ACHN (cell line): ENCODE measurements at regions not wholly inside any gene's neighbourhood (a gene's known extent, or its start where the extent isn't known, plus 50 kb on each side); places are given as distances from the start of the nearest gene placed in this dataset.
A peak's percentile ranks its signal among the peaks of the same experiment; 100 is the strongest.

Source experiments
- DNase-seq: peaks from one replicate; pipeline ENCODE4 v3.0.0-alpha.2; 2015
- in situ Hi-C: cut with HindIII; loops from 2 replicates; pipeline ENCODE4 v1.10.0; 2017; ENCODE audit warnings: low sequenced_read_pairs, low pct_ligation_motif_present, low pct_unique_long_range_greater_than_20kb

DNA sequence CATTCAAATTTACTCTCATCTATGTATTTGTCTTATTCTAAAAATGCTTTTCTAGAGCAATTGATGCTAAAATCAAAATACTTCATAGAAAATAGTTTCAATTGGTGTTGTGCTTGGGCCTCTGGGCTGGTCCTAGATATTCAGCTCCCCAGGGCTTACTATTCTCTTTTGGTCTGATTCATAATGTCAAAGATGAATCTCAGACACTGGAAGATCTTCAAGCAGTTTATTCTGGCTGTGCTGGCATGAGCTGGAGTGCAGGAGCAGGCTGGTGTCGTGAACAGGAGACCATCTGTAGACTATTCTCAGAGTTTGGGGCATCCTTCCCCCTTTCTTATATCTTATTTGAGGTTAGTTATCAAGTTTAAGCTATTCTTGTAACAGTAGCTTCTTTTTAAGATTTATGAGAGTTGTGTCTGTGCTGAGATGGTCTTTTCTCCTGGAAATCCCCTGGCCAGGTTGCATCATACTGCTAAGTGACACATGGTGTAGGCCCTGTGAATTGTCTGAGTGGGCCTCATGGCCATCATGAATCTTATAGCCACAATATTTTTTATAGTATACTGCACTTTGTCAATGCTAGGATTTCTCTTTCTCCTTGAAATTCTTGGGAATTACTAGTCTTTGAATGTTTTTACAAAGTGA lies 1624.0 kb upstream of the IGFBP7 start:
- in situ Hi-C loops: no loop called here
- no peak for DNase-seq

DNA sequence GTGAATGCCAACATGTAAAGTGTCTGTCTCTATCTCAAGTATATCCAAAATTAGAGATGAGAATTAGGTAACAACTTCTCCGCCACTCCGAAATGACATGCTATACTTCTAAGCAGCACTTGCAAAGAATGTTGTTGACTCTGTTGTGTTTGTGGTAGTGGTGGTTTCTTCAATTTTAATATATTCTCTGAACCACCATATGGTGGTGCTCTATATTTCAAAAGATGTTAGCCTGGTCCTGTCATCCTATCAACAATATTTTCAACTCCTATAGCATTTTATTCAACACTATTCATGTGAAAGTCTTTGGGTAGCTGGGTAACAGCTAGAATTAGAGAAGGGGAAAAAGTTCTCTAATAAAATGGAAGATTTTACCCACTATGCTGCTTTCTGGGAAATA lies 1622.8 kb upstream of the IGFBP7 start:
- in situ Hi-C loops: no loop called here

DNA sequence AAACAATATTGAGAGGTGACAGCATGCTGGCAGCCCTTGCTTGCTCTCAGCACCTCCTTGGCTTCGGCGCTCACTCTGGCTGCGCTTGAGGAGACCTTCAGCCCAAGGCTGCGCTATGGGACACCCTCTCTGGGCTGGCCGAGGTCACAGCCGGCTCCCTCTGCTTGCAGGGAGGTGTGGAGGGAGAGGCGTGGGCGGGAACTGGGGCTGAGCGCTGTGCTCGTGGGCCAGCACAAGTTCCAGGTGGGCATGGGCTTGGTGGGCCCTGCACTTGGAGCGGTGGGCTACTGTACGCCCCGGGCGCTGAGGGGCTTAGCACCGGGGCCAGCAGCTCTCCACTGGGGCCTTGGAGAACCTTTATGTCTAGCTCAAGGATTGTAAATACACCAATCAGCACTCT lies 1613.8 kb upstream of the IGFBP7 start:
- in situ Hi-C loops: no loop called here
- no peak for DNase-seq

More for the DNA sequence above, 1622.8 kb upstream of the IGFBP7 start:
- DNase-seq: peak; percentile 20

DNA sequence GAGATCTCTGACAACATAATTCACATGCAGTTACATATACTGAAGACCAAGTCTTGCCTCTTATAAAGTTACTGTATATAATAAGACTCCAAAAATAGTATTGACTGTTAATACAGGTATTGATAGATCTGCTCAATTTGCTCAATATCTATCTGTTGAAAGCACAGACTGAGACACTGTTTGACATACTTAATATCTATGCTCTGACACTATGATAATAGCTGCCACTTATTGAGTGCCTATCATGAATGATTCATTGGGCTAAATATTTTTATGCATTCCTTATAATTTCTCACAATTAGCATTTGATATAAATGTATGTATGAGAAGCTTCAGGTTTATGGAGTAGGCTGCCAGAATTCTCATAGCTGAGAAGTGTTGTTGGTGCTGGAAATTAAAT lies 1600.9 kb upstream of the IGFBP7 start:
- in situ Hi-C loops: no loop called here
- no peak for DNase-seq

DNA sequence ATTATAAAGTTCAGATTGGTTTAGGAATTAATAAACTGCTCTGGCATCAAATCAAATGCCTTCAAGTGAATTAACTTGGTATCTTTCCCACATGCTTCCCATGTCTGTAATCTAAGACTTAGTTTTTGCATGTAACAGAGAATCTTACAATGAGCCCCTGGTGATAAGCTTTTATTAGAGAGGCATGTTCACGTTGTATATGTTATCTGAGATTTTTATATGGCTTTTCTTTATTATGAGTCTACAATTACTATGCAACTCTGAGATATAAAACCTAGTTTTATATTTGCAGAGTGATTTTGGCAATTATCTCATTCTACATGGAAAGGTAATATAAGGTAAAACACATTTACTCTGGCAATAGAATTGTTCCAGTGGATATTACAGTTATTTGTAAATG lies 1578.4 kb upstream of the IGFBP7 start:
- in situ Hi-C loops: no loop called here
- no peak for DNase-seq

DNA sequence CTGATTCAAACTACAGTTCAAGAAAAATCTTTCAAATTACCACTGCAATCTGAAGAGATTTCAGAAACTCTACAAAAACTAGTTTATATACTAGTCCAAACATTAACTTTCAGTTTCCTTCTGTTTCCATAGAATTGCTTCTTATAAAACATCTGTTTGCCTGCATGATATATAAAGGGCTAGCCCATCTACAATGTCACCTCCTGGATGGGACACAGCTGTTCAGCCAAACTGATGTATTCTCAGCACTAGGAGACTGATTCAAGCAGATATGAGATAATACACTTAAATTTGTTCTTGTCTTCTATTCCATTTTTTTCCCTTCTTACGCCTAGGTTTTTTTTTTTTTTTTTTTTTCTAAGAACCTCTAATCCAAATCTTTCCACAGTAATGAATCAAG lies 1569.7 kb upstream of the IGFBP7 start:
- in situ Hi-C loops: no loop called here

DNA sequence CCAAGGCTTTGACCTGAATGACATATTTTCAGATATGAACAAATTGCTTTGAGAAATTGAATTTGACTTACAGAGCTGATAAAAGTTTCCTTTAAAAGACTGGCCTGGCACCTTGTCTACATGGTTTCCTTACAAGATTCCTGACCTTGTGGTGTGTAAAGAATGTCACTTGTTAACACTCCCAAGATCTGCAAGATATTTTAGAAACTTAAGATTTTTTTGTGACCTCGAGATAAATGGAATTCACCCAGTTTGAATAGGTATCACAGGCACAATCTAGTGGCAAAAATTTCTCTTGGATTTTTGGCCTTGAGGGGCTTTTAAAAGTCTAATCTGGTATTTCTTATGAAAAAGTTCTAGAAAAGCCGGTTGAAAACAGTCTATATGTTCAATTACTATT lies 1568.9 kb upstream of the IGFBP7 start:
- in situ Hi-C loops: no loop called here
- no peak for DNase-seq

More for the DNA sequence above, 1569.7 kb upstream of the IGFBP7 start:
- DNase-seq: no peak

DNA sequence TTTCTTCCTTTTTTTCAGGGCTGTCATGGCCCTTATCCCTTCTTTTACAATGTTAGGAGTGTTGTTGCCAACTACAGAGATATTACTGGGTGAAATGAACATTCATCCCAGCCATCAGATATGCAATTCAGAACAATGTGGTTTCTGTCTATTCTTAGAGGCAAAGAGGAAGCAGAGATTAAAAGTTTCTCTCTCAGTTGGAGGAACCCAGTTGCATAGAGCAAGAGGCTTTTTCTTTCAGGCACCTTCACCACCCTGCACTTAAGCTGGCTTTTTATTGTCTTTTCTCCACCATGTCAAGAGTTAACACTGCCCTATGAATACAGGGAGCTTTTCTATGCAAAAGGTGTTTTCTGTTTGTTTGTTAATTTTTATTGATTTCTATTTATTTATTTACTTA lies 1559.6 kb upstream of the IGFBP7 start:
- in situ Hi-C loops: no loop called here
- no peak for DNase-seq

DNA sequence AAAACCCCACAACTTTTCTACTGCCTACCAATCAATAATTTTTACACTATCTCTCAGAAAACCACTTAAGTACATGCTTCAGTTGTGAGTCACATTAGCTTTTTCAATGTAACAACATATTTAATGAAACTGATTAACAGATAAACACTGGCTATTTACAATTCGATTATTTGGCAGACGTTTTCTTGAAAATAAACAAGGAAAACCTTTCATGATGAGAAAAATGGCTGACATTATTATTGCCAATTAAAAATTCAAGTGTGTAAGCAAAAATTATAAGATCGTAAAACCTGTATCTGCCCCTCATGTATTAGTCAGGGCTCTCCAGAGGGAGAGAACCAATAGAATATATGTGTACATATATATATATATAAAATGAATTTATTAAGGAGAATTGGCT lies 1555.5 kb upstream of the IGFBP7 start:
- in situ Hi-C loops: no loop called here
- DNase-seq: no peak

DNA sequence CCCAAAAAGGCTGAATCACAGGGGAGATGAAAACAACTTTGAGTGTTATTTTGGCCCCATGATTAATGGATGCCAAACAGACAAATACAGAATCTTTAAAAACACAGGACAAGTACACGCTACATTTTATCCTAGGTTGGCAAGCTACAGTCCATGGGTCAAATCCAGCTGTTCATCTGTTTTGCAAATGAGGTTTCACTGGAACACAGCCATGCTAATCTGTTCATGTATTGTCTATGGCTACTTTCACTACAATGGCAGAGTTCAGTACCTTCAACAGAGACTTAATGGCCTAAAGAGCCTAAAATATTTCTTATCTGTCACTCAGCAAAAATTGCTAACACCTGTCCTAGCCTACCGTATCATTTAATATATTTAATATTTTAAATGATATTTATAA lies 1548.5 kb upstream of the IGFBP7 start:
- in situ Hi-C loops: no loop called here
- no peak for DNase-seq

DNA sequence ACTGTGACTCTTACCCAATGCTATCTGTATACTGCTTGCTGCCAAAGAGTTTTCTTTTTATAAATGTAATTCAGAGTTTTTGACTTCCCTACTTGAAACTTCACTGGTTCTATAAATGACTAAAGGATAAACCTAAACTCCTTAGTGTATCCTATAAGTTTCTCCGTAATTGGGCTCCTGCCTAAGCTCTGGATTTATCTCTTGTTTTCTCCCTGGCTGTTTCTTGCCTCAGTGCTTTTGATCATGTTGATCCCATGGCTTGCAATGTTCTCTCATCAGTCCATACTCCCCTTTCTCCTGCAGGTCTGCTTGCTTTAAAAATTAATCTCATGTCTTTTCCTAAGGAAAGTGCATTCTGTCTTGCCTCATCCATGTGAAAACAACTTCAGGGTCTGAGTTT lies 1543.1 kb upstream of the IGFBP7 start:
- in situ Hi-C loops: no loop called here
- DNase-seq: no peak

DNA sequence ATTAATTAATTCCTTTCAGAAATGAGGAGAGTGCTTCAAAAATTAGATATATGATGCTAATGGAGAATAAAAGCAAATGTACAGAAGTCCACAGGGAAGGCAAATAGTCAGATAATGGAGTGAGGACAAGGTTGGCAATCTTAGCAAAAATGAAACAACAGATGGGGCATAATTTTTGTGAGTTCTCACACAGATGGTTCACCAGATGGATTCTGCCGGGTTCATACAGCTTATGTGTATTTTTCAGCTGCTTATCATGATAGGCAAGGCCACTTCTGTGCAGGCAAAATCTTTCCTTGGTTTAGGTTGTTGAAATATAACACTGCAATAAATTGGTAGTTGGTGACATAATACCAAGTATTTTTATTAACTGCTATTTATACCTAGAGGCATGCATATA lies 1539.0 kb upstream of the IGFBP7 start:
- in situ Hi-C loops: no loop called here
- no peak for DNase-seq

DNA sequence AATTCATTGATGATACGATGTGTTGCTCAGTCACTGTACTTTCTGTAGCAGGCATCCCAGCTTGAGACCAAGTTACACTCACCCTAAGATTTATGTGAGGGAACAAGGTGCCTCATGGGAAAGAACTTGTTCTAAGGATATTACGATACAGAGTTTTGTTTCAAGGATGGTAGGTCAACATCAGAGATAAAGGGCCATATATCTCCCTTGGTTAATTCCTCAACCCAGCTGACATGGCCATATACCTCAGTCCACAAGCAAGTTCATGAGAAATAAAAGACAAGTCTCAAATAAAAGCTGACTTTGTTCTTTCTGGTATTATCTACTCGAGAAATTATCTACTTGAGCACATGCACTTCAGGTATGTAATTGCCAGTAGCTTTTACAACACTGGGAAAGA lies 1535.9 kb upstream of the IGFBP7 start:
- in situ Hi-C loops: no loop called here
- no peak for DNase-seq

DNA sequence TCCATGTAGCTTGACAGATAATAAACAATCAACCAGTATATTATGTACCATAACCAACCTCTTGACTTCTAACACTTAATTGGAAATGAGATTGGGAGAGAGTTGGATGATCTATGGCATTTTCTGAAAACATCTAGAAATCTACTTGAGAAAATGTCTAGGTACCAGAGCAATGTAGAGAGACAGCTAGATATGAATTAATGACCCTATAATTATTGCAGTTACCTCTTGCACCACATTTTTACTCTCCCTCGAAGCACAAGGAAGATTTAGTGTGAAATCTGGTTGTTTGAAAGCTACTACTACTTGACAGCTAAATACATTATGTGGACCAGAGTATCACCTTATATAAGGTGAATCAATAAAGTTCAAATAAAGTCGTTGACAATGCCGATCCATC lies 1534.4 kb upstream of the IGFBP7 start:
- DNase-seq: no peak
- in situ Hi-C loops: no loop called here

DNA sequence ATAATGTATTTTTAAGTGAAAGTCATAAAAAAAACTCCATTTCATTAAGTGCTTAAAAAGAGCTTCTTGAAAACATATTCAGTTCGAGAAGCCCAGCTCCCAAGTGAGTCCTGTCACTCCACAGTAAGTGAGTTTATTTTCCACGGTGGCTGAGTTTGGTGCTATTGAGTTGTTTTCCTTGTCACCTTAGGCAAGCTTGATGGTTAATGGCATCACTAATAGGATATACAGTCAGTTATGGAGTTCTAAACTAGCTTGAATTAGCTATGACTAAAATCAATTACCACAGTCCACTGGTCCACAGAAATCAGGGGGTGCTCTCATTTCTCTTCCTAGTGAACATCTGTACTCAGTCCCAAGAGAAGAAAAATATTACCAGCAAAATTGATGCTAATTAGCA lies 1526.2 kb upstream of the IGFBP7 start:
- in situ Hi-C loops: no loop called here
- no peak for DNase-seq

DNA sequence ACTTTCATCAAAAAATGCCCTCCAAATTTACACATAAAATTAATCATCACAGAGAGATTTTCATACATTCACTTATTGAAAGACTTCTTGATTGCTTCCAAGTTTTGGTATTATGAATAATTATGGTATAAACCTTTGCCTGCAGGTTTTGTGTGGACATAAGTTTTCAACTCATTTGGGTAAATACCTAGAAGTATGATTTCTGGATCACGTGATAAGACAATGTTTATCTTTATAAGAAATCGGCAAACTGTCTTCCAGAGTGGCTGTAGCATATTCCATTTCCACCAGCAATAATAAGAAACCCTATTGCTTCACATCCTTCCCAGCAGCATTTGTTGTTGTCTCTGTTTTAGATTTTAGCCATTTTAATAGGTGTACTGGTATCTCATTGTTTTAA lies 1507.0 kb upstream of the IGFBP7 start:
- in situ Hi-C loops: no loop called here
- DNase-seq: no peak

DNA sequence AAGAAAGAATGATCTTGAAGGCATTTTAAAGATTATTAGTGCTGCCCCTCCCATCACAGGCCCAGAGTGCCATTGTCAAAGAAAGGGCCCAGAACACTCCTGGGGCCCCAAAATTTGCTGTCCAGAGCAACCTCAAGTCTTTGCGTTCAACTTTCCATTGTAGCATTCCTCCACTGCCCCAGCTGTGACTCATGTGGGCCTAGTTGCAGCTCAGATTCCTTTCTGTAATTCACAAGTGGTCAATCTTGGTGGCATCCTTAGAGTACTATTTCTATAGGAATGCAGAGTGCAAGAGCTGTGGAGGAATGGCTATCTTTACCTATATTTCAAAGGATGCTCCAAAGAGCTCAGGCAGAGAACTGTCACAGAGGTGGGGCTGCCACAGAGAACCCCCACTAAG lies 1500.8 kb upstream of the IGFBP7 start:
- no peak for DNase-seq
- in situ Hi-C loops: no loop called here

DNA sequence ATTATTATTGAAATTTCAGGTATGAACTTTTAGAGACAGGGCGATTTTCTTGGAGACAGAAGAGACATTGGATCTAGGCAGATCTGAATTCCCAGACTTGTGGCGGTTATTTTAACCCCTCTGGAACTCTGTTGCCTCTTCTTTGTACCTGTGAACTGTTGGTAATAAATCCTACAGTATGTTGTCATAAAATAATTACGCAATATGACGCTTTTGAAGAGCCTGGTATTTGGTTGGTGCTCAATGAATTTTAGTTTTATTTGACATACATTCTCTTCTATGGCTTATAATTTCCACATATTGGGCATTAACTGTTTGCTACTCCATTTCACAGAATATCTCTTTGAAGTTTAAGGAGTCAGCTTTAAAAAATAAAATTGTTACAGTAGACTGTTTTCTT lies 1496.1 kb upstream of the IGFBP7 start:
- in situ Hi-C loops: no loop called here

DNA sequence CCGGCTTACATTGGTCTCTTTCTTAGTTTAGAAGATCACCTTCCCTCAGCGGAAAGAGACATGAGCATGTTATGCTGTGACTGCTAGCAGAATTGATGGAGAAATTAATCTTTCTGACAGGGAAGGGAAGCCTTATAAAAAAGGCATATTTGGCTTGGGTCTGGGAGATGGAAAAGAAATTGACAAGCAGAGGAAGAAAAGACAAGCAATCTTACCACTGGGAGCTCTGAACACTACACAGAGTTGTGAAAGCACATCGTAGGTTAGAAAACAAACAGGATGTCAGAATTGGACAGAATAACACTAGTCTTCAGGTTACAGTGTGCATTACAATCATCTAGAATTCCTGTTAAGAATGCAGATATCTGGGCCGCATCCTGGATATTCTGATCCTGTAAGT lies 1493.8 kb upstream of the IGFBP7 start:
- in situ Hi-C loops: no loop called here
- no peak for DNase-seq

More for the DNA sequence above, 1496.1 kb upstream of the IGFBP7 start:
- no peak for DNase-seq

DNA sequence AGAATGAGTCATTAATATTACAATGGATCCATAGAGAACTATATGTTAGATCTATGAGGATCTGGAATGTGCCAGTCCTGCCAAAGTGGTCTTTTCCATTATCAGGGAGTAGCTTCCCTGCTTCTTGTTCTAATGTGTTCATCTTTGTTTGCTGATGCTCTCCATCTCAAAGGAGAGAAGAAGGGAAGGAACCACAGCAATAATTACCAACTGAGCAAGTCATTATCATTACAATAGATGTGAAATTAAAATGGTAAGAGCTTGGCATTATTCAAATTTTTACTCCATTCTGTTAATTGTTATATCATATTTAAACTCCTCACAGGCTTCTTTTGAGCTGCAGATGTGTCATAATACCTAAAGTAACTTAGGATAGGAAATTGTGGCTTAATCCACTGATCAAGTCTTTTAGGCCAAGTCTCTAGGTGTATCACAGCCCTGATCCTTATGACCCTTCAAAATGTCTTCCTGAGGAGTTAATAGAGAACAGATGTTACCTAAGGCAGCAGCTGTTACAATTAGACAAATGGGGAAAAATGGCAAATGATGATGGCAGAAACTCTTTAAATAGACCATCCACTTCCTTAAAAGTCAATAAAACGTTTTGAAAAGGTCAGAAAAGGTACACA lies 1492.7 kb upstream of the IGFBP7 start:
- DNase-seq: no peak
- in situ Hi-C loops: no loop called here

DNA sequence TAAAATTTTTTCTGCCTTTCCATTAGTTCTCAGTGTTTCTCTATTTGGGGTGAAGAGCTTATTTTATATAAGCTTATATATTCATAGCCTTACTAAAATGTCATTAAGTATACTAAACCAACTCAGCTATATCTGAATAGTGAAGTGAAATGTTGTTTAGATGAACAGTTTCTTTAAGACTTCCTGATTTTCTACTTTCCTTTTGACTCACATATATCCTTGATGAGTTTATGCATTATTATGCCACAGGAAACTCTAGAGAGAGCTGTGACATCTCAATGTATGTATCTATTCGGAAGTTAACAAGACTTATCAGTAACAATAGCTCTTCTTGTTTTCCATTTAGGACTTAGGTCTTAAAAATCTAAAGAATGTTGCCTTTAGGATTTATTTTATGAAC lies 1491.8 kb upstream of the IGFBP7 start:
- no peak for DNase-seq

More for the DNA sequence above, 1491.8 kb upstream of the IGFBP7 start:
- in situ Hi-C loops: no loop called here
